ENCODE measurements at regions not wholly inside any gene's neighbourhood (a gene's known extent, or its start where the extent isn't known, plus 50 kb on each side); places are given as distances from the start of the nearest gene placed in this dataset.

DNA sequence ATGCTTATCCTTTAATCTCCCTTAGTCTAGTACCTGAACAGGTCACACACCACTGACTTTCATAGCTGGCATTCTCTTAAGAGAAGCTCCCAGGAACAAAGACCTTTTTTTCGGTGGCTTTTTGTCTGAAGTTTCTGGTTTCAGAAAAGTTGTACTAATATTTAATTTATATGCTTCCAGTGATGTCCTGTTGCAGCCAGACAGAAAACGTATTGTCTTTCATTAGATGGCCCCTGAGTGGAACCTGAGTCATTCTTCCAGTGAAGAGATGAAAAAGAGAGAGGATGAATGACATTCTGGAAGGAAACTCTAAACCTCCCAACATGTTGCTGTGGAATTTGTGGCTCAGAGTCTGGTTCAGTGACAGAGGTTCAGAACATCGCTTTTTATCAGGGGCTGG, 274.8 kb upstream of the TAC1 start:
- TF ChIP-seq, protein P1, sequence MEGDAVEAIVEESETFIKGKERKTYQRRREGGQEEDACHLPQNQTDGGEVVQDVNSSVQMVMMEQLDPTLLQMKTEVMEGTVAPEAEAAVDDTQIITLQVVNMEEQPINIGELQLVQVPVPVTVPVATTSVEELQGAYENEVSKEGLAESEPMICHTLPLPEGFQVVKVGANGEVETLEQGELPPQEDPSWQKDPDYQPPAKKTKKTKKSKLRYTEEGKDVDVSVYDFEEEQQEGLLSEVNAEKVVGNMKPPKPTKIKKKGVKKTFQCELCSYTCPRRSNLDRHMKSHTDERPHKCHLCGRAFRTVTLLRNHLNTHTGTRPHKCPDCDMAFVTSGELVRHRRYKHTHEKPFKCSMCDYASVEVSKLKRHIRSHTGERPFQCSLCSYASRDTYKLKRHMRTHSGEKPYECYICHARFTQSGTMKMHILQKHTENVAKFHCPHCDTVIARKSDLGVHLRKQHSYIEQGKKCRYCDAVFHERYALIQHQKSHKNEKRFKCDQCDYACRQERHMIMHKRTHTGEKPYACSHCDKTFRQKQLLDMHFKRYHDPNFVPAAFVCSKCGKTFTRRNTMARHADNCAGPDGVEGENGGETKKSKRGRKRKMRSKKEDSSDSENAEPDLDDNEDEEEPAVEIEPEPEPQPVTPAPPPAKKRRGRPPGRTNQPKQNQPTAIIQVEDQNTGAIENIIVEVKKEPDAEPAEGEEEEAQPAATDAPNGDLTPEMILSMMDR (IDR thresholded peaks at IDR 0.05) = no peak
- TF ChIP-seq POLR2AphosphoS5 (IDR thresholded peaks at IDR 0.05) = no peak
- TF ChIP-seq POLR2A (IDR thresholded peaks at IDR 0.05) = no peak
